NCI-H1694 treated with DMSO at 0.1 percent for 48 hours (cell line): ENCODE measurements at regions not wholly inside any gene's neighbourhood (a gene's known extent, or its start where the extent isn't known, plus 50 kb on each side); places are given as distances from the start of the nearest gene placed in this dataset.

Experiments
- DNase-seq: peaks from one replicate; lab custom pipeline; 2025; lab: John Stamatoyannopoulos, UW

DNA sequence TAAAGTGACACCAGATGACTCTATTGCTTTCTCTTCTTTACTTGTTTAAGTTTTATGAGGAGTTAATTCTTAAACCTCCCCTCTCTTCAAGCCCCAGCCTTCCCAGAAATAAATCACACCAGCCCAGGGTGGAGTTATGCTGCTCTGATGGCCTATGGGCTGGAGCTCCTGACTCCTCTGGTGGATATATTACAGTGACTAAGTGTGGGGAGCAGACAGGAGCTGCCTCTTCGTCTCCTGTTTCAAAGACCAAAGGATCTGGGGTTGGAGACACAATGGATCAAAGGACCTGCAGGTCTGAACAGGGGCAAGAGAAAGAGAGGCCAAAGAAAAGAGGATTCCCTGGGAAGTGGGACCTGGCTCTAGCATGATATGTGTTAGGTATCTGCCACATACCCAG lies 312.0 kb upstream of the MSX2 start:
- DNase-seq = no peak

DNA sequence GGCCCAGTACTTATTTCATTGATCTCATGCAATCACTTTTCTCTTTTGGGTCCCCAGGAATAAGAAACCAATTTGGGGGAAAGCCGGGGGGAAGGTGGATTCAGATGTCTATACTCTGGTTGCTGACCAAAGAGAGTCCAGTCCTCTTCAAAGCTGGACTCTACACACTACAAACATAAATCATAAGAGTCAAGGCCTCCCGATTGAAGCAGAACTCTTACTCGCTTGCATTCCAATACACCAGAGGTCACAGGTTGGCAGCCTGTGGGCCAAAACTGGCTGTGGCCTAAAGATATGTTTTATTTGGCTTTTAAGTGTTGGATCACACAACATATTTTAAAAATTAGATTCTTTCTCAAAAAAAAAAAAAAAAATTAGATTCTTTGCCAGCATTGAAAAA lies 311.4 kb upstream of the MSX2 start:
- DNase-seq = no peak

DNA sequence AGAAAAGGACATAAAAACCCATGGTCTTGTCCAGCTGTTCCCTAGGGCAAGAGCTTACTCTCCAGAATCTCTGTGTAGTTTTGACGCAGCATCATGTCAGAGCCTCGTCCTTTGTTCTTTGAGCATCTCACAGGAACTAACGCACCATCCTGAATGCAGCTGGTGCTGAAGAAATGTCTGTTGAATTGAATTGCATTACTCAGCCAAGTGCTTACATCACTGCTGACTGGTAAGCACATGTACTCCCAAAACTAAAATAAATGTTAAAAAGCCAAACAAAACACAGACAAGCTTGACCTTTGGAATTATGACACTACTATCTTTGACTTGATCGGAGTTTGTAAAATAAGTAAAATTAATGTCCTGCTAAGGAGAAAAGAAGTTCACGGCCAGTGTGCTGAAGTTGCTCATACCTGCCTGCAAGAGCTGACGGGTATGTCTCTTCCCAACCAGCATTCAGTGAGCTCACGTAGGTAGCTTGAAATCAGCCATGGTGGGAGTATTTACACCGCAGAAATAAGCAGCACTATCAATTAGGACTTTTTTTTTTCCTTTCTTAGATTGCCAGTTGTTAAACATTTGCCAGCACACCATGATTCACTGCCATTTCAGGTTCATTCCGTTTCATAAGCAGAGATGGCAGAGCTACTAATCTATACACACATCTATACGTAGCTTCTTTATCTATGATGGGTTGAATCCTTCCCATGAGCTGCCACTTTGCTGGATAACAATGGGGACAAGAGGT lies 310.6 kb upstream of the MSX2 start:
- DNase-seq = no peak

DNA sequence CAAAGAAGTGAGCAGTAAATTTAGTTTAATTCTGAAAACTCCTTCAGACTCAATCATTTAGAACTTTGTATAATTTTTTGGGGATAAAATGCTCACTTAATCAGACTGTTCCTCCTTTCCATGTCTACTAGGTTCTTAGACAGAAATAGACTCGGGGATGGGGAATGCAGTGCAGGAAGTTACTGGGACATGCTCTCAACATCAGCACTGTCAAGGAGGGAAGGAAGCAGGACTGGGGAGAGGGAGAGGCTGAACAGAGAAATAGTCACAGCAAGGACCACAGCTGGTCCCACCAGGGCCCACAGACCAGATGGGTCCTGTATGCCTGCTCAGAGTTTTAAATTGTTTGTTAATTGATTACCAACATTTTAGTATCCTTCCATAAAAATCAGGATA lies 310.1 kb upstream of the MSX2 start:
- no peak for DNase-seq

DNA sequence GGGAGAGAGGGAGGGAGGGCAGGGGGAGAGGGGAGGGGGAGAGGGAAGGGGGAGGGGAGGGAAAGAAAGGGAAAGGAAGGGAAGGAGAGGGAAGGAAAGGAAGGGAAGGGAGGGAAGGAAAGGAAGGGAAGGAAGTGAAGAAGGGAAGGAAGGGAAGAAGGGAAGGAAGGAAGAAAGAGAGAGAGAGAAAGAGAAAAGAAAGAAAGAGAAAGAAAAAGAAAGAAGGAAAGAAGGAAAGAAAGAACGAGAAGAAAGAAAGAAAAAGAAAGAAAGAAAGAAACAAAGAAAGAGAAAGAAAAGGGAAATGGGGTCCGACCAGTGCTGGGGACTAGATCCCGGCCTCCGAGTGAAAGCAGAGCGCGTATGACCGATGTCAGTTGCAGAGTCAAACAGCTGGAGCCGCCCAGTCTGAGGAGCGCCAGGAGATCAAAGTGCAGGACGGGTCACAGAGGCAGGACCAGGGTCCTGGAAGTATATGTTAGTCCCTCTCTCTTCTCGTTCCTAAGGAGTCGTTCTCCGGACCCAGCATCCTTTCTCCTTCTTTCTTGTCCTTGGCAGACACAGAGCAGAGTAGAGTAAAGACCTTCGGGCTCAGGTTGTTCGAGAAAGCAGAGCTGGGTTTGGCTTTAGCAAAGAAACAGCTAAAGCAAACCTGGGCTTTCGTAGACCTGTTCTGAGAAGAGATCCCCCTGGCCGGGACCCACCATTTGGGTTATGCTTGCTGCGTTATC lies 305.4 kb upstream of the MSX2 start:
- DNase-seq = no peak

DNA sequence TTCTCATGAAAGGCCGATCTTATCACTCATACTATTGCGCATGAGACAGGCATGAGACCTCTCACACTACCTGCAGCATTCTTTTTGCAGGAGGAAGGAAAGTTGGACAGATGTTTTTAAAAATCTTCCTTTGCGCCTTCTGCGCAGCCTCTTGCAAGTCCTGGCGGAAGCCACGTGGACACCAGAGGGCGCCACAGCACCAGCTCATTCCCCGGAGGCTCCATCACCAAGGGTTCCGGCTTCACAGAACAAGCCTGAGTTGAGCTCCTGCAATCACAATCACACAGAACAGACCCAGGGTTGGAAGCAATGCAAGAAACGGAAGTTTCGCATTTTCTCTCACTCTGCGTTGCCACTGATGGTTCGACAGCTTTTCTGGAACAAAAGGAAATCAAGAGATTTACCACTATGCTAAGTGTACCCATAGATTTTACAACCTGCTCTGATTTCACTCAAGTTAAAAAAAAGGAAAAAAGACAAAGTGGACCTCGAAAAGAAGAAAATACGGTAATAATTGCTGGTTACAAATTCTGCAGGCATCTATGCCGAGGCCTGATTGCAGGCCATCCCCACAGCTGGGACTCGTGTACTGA lies 304.7 kb upstream of the MSX2 start:
- DNase-seq = peak; percentile 32

DNA sequence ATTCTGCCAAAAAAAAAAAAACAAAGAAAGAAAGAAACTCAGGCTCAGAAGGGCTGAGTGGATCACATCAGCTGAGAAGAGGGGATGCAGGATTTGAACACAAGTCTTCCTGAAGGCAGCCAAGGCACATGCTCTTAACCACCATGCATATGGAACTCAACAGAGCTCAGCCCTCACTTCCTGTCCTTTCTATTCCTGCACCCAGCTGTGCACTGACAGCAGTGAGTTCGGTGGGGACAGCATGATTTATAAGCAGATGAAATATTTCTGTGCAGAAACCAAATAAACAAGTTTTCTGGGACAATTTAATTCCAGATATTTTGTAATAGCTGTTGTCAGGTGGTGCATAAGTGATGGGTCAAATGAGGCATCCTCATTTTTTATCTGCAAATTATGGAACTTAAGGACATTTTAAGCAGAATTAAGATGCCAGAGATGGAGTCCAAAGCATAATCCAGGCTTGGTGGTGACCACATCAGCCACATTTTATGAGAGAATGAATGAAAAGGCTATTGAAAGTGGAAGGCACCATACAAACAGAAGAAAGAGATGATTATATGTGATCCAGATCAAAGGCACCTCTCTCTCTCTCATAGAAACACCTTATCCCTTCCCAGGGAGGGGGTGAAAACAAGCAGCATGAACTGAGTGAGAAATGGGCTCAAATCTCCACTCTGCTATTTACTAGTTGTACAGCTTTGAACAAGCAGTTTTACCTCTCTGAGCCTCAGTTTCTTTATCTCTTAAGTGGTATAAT lies 303.6 kb upstream of the MSX2 start:
- no peak for DNase-seq

DNA sequence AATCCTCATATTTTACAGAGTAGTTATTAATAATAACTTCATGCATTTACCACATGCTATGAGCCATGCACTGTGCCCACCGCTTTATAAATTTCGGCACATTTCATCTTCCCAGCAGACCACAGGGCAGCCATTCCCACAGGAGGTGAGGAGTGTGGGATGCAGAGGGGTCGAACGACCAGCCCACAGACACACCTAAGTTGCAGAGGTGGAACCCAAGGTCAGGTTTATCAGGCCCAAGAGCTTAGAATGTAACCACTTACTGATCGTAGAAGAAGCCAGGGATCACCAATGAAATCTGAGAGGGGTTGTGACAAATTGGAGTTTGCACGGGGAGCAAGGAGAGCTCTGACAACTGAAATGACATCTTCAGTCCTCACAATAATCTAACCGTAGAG lies 303.0 kb upstream of the MSX2 start:
- DNase-seq = no peak

DNA sequence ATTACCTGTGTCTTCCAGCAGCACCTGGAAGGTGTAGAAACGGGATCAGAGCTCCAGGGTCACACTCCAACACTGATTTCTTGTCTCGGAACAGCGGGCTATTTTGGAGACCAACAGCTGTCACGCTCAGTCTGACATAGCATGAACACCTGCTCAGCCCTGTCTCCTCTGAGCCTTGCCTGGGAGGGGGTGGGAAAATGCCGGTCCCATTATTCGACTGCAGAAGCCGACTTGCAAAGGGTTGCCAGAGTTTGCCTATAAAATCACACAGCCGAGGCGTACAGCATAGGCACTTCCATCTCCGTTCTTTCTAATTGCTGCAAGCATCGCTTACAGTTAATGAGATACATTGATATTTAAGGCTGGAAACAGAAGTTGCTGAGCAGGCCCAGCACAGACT lies 300.8 kb upstream of the MSX2 start:
- no peak for DNase-seq

DNA sequence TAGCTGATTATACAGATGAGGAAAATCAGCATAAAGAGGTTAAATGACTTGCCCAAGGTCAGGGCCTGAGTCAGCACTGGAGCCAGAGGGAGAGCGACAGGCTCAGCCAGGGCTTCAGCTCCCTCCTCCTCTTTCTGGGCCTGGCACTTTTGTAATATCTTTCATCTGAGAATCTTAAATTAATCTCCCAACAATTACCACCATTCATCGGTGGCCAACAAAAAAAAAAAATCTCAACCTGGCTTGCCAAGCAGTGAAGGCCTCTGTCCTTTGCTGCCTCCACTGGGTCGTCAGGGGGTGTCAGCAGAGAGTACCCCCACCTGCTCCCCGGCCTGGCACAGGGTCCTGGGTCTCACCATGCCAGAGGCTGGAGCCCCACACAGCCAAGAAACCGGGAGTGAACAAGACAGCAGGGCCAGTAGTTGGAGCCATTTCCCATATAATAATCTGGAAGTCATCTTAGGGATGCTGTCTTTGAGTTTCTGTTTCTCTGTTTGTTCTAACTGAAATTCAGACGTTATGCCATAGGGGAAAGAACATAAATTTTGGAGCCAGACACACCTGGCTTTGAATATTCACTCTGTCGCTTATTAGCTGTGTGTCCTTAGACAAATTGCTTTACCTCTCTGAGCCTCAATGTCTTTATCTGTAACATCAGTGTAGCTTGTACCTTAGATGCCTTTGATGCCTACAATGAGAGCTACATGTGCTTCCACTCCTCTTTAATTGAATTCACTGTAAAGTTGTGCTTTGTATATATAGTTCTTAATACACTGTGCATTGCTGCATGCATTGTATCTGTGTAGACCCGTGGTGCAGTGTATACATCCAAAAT lies 299.9 kb upstream of the MSX2 start:
- no peak for DNase-seq

DNA sequence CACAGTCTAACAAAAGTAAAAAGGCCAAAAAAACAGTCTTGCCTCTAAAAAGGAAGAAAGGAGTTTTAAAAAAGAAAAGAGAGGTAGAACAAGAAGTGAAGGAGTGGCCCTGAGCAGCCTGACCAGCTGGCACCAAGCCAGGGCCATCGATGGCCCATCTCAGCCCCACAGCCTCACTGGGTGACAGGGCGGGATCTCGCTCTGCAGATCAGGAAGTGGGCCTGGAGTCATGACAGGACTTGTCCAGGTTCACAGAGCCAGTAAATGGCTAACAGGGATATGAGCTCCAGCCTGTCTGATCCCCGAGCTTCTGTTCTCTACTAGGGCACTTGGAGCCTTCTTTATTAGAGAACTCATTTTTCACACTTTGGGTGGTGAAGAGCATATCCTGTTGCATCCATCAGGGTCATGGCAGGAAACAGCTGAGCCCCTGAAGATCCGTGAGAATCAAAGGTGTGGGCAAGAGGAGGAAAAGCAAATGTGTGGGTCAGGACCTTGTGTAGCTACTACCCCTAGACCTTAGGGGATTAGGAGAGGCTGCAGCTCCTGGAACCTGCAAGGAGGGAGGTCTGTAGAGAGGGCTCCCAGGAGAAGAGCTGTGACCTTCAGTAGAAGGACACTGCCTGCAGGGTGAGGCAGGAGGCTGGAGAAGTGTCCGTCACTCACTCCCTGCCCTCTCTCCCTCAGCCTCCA lies 299.0 kb upstream of the MSX2 start:
- DNase-seq = no peak

DNA sequence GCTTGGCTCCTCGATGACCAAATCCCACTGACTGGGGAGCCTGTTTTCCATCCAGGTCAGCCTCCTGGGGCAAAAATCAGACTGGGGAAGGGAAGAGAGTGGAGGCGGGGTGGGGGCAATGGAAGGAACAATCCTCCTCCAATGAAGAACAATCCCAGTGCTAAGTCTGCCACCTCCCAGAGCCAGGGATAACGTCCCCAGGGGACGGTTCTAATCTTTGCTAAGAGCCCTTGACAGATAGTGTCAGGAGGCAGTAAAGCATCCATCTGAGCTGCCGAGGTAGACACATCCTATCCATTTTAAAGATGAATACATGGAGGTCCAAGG lies 298.5 kb upstream of the MSX2 start:
- DNase-seq = no peak

DNA sequence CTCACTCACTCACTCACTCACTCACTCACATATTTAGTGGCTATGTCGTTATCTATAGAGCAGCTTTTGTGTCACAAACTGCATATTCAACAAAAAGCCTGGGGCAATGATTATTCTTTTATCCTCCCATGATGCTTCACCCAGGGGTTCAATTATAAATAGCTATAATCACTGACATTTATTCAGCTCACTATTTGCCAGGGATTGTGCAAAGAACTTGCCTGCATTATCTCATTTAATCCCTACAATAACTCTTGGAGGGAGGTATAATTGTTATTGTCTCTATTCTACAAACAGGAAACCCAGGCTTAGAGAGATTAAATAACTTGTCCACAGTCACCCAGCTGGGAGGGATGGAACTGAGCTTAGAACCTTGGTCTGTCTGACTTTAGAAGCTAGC lies 298.0 kb upstream of the MSX2 start:
- DNase-seq = no peak

DNA sequence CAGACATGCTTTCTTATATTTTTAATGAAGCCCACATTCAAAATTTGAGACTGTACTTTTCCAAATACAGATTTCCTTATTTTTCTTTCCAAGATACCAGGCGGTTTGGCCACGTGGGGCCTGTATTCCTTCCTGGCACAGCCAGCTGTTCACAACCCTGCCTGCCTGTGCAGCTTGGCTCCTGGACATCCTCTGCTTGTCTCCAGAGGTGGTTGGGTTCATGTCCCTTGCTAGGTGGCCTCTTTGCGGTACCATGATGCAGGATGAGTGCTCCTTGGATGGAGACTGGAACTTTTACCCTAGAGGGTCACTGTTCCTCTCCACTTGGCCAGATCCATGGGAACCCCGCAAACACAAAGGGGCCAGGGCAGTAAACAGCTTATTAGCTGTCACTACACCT lies 297.5 kb upstream of the MSX2 start:
- DNase-seq = no peak

DNA sequence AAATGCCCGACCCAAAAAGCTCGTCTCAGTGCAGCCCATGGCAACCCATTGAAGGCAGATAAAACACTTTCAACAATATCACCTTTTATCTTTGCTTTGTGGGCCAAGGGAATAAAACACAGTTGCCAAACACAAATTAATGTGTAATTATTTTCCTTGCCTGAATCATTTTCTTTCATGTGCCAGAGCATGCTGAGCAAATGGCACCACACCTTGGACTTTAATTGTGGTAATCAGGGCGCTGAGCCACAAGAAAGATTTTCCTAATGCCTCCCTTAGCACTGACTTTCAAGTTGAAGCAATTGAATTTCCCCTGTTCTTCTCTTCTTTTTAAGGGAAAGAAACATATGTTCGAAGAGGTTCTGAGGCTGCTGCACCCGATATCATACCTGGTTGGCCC lies 297.1 kb upstream of the MSX2 start:
- no peak for DNase-seq

DNA sequence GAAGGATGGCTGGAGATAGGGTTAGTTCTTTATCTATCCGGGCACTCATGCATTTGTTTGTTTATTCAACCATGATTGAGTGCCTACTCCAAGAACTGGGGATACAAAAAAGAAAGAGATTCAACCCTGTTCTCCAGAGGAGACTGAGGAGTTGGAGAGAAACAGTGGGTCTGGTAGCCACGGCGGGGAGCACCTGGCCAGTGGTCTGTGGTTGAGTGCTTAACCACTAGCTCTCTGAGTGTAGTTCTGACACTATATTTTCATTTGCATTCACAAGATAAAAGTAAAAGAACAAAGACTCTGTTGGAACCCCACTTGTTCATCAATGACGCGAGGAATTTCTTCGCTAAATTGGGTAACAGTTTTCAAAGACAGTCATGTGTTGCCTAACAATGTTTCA lies 295.5 kb upstream of the MSX2 start:
- no peak for DNase-seq

DNA sequence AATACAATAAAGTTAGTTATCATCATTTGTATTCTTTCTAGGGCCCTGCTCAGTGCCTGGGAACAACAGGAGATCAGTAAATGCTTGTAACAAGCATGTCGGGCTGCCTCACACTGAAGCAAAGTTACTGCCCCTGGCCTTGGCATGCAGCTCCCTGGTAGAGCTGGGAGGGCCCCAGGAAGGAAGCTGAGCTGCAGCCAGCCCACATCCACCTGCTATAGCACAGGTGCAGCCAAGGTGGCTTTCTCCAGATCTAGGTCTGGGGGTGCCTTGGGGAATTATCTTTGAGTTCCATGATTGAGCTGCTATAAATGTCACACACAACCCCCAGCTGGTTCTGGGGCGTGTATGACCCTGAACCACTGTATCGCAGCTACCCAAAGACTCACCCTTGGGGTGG lies 293.4 kb upstream of the MSX2 start:
- DNase-seq = no peak

DNA sequence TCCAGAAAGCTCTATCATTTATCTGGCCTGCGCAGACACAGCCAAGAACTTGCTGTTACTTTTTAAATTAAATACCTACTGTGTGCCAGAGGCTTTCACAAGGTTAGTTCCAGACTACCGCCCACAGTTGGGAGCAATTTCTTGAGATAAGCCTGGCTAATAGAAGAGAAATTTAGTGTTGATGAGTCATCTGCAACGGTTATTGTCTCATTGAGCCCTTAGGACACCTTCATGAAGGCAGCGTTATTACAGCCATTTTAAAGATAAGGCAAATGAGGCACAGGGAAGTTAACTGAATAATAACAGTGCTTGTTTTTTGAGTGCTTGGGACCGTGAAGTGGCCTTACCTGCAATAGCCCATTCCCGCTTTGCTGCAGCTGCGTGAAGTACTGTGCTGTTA lies 292.9 kb upstream of the MSX2 start:
- DNase-seq = no peak

DNA sequence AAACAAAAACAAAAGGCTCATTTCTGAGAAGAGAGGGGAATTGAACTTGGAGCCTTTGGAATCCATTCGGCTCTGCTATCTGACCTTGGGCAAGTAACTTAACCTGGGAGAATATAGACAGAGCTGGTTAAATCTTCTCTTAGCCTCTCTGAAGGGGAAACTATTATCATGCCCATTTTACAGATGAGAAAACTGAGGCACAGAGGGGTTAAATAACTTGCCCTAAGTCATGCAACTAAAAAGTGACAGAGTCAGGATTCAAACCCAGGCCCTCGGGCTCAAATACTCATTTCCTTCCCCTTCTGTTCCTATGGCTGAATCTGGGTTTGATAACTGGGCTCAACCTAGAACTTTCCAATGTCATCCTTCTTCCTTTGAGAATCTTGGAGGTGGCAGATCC lies 291.3 kb upstream of the MSX2 start:
- no peak for DNase-seq

DNA sequence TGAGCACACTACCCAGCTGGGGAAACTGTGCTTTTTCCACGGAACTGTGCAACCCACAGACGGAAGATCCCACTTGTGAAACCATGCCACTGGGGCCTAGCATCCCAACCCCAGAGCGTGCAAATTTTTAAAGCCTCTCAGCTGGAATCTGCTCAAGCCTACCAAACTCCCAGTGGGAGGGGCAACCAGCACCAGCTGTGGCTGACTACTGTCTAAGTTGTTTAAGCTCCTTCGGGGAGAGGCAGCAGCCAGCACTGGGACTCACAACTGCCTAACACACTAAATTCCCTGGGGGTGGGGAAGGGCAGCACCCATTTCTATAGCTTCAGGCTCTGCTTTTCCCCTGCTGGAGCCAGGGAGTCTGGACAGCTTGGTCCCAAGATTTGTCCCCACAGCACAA lies 287.6 kb upstream of the MSX2 start:
- DNase-seq = no peak

DNA sequence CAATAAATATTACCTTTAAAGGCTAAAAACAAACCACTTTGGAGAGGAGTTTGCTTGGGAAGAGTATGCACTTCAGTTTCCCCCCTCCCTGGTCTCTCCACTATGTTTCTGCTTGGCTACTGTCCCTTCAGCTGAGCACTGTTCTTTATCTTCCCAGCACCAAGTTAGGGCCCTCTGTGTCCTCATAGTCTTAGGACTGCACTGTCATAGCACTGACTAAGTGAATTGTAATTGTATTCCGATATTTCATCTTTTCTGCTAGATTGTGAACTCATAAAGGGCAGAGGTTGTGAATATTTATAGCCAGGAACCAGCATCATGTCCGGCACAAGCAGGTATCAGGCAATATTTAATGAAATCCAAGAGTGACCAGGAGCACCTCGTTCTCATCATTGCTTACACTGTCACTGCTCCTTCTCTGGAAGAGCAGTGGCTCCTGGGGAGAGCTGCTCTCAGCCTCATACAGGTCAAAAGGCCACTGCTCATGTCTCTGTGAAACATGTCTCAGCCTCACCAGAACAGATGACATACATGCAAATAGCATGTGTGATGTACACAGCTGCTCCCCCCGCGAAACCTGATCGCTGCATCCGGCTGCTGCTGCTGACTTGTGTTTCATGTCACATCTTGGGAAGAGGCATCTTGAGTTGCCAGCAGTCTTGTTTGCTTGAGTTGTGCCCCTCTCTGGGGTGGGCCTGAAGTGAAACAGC lies 279.7 kb upstream of the MSX2 start:
- no peak for DNase-seq
